H9 (cell line): ENCODE measurements at regions not wholly inside any gene's neighbourhood (a gene's known extent, or its start where the extent isn't known, plus 50 kb on each side); places are given as distances from the start of the nearest gene placed in this dataset.

ENCODE experiments used
- DNase-seq: peaks from one replicate; pipeline ENCODE4 v3.0.0-alpha.2; 2017
- H2AFZ ChIP-seq: one replicate; pipeline ENCODE4 v1.6.1; 2013; ENCODE audit warnings: mild to moderate bottlenecking, low read length, control low read depth, moderate library complexity
- H2AK5ac ChIP-seq: 2 replicates; pipeline ENCODE4 v1.6.1; 2013; ENCODE audit warnings: low read length, control low read depth, mixed read lengths; ENCODE audit not compliant: insufficient read length
- H2BK120ac ChIP-seq: one replicate; pipeline ENCODE4 v1.6.1; 2013; ENCODE audit warnings: low read depth, mild to moderate bottlenecking, low read length, control low read depth, inconsistent platforms; ENCODE audit not compliant: poor library complexity, severe bottlenecking
- H2BK12ac ChIP-seq: 2 replicates; pipeline ENCODE4 v1.6.1; 2013; ENCODE audit warnings: low read length, control low read depth, mixed read lengths, low read depth; ENCODE audit not compliant: insufficient read length
- H2BK15ac ChIP-seq: 2 replicates; pipeline ENCODE4 v1.6.1; 2013; ENCODE audit warnings: low read depth, low read length, control low read depth
- H2BK20ac ChIP-seq: one replicate; pipeline ENCODE4 v1.6.1; 2013; ENCODE audit warnings: low read depth, mild to moderate bottlenecking, low read length, control low read depth, inconsistent platforms; ENCODE audit not compliant: poor library complexity, severe bottlenecking
- H2BK5ac ChIP-seq: 2 replicates; pipeline ENCODE4 v1.6.1; 2013; ENCODE audit warnings: low read length, control low read depth, mixed read lengths; ENCODE audit not compliant: insufficient read length
- H3K14ac ChIP-seq: 2 replicates; pipeline ENCODE4 v1.6.1; 2013; ENCODE audit warnings: low read length, control low read depth; ENCODE audit not compliant: insufficient read depth
- H3K18ac ChIP-seq: 2 replicates; pipeline ENCODE4 v1.6.1; 2013; ENCODE audit warnings: low read depth, mild to moderate bottlenecking, mixed read lengths, low read length, control low read depth; ENCODE audit not compliant: insufficient read length
- H3K23ac ChIP-seq: 2 replicates; pipeline ENCODE4 v1.6.1; 2013; ENCODE audit warnings: low read length, control low read depth, mixed read lengths, low read depth; ENCODE audit not compliant: insufficient read length
- H3K23me2 ChIP-seq: 2 replicates; pipeline ENCODE4 v1.6.1; 2013; ENCODE audit warnings: low read depth, mild to moderate bottlenecking, mixed read lengths, low read length, control low read depth; ENCODE audit not compliant: insufficient read length, poor library complexity, severe bottlenecking
- H3K27ac ChIP-seq: 2 replicates; pipeline ENCODE4 v1.5.1; 2013; ENCODE audit warnings: low read length, control low read depth, mixed read lengths, low read depth; ENCODE audit not compliant: insufficient read length
- H3K27me3 ChIP-seq: 2 replicates; pipeline ENCODE4 v1.6.1; 2013; ENCODE audit warnings: low read length, control low read depth, inconsistent platforms; ENCODE audit not compliant: insufficient read depth
- H3K4ac ChIP-seq: 2 replicates; pipeline ENCODE4 v1.6.1; 2013; ENCODE audit warnings: low read depth, mild to moderate bottlenecking, control low read depth, inconsistent platforms, low read length, moderate library complexity
- H3K4me1 ChIP-seq: 2 replicates; pipeline ENCODE4 v1.6.1; 2013; ENCODE audit warnings: low read length, control low read depth, inconsistent platforms; ENCODE audit not compliant: insufficient read depth
- H3K4me2 ChIP-seq: 2 replicates; pipeline ENCODE4 v1.6.1; 2013; ENCODE audit warnings: low read length, control low read depth, mixed read lengths; ENCODE audit not compliant: insufficient read length, insufficient read depth
- H3K56ac ChIP-seq: 2 replicates; pipeline ENCODE4 v1.6.1; 2013; ENCODE audit warnings: low read depth, mild to moderate bottlenecking, mixed read lengths, low read length, control low read depth; ENCODE audit not compliant: insufficient read length
- H3K79me1 ChIP-seq: 2 replicates; pipeline ENCODE4 v1.6.1; 2013; ENCODE audit warnings: low read depth, mild to moderate bottlenecking, moderate library complexity, low read length, control low read depth, inconsistent platforms; ENCODE audit not compliant: insufficient read depth, poor library complexity, severe bottlenecking
- H3K79me2 ChIP-seq: 2 replicates; pipeline ENCODE4 v1.6.1; 2013; ENCODE audit warnings: low read length, control low read depth, inconsistent platforms; ENCODE audit not compliant: insufficient read depth
- H3K9ac ChIP-seq: 2 replicates; pipeline ENCODE4 v1.6.1; 2013; ENCODE audit warnings: low read length, control low read depth, mixed read lengths; ENCODE audit not compliant: insufficient read length; ENCODE audit errors: extremely low read depth
- H3K9me3 ChIP-seq: one replicate; pipeline ENCODE4 v1.6.1; 2013; ENCODE audit warnings: low read depth, low read length, inconsistent platforms; ENCODE audit not compliant: control insufficient read depth
- H3T11ph ChIP-seq: one replicate; pipeline ENCODE4 v1.6.1; 2013; ENCODE audit warnings: mild to moderate bottlenecking, low read length, control low read depth, inconsistent platforms
- H4K20me1 ChIP-seq: one replicate; pipeline ENCODE4 v1.6.1; 2013; ENCODE audit not compliant: control insufficient read depth, insufficient read length, insufficient read depth
- H4K5ac ChIP-seq: 2 replicates; pipeline ENCODE4 v1.6.1; 2013; ENCODE audit warnings: low read depth, mild to moderate bottlenecking, mixed read lengths, low read length, control low read depth; ENCODE audit not compliant: insufficient read length
- H4K8ac ChIP-seq: replicated peaks from 2 replicates; pipeline ENCODE4 v1.6.1; 2013; ENCODE audit warnings: low read length, control low read depth, mixed read lengths, low read depth; ENCODE audit not compliant: insufficient read length
- H4K91ac ChIP-seq: 2 replicates; pipeline ENCODE4 v1.6.1; 2013; ENCODE audit warnings: low read depth, mild to moderate bottlenecking, moderate library complexity, mixed read lengths, low read length, control low read depth; ENCODE audit not compliant: insufficient read length
- H3K27ac Mint-ChIP-seq, 3 experiments: 2 replicates in 2 of 3; 3 replicates in 1 of 3; pipeline ENCODE4 v1.8.0; 2020 to 2021; ENCODE audit warnings: mixed read lengths in 3 of 3, mild to moderate bottlenecking in 1 of 3, moderate library complexity in 1 of 3
- H3K27me3 Mint-ChIP-seq: 2 replicates; pipeline ENCODE4 v1.8.0; 2021; ENCODE audit warnings: low read depth, mild to moderate bottlenecking, moderate library complexity, mixed read lengths
- H3K36me3 Mint-ChIP-seq, 3 experiments: 2 replicates in 2 of 3; 3 replicates in 1 of 3; pipeline ENCODE4 v1.8.0; 2020 to 2021; ENCODE audit warnings: low read depth in 3 of 3, mixed read lengths in 3 of 3; ENCODE audit not compliant: insufficient read depth in 1 of 3
- H3K4me1 Mint-ChIP-seq, 2 experiments: 2 replicates each; pipeline ENCODE4 v1.8.0; 2020; ENCODE audit warnings: mixed read lengths in 2 of 2
- H3K4me3 Mint-ChIP-seq, 2 experiments: 2 replicates in 1 of 2; 3 replicates in 1 of 2; pipeline ENCODE4 v1.8.0; 2020 to 2021; ENCODE audit warnings: mild to moderate bottlenecking in 2 of 2, mixed read lengths in 2 of 2, moderate library complexity in 1 of 2
- H3K9me3 Mint-ChIP-seq, 2 experiments: 2 replicates in 1 of 2; 3 replicates in 1 of 2; pipeline ENCODE4 v1.8.0; 2020; ENCODE audit warnings: mild to moderate bottlenecking in 2 of 2, mixed read lengths in 2 of 2, moderate library complexity in 1 of 2
- WGBS: extraction: QIAGEN DNeasy Blood & Tissue Kit; methylation state at CpG from one replicate; pipeline ENCODE4 v1.1.7; 2013; ENCODE audit warnings: missing lambda C conversion rate, low lambda C conversion rate, mixed read lengths; ENCODE audit not compliant: insufficient read length; ENCODE audit errors: extremely low coverage; 5-methylcytosine and 5-hydroxymethylcytosine counted together
- TF ChIP-seq, protein P1 (sequence below): fragments of 200-600 bp; sonication (generic); conservative IDR thresholded peaks from 3 replicates; pipeline ENCODE4 v1.8.0; 2021; ENCODE audit warnings: antibody characterized with exemption, mild to moderate bottlenecking

DNA sequence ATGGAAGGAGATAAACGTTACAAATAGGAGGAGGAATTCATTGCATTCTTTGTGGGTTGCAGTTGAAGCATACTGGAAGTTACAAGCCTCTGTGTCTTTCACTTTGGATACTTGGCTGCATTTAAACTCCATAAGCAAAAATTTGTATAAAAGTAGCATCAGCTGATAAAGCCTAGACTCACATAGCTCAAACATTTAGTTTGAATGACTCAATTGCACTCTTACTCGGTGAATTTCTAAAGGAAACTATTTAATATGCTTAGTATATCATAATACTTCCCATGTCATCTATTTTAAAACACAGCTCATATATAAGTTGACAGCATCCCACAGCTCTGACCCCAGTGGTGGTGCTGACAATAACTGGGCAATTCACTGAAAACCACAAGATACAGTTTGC, 596.6 kb upstream of the ZNF608 start:
- no peak overlapping the region for H3K23ac ChIP-seq
- no CpG with 5 or more reads among the region's 2 CpGs for WGBS
- H3K27ac ChIP-seq: no peak overlapping the region
- H2BK12ac ChIP-seq: no peak overlapping the region
- no peak overlapping the region for H3K4me2 ChIP-seq
- no peaks in the 10 kb centered on the region for H4K20me1 ChIP-seq
- H2BK20ac ChIP-seq: no peak overlapping the region
- no peaks in the 10 kb centered on the region for H3K9me3 ChIP-seq
- no peak overlapping the region for H3K9ac ChIP-seq
- H3K18ac ChIP-seq: no peak overlapping the region
- Mint-ChIP-seq H3K36me3 (peaks cover 0 to 18% (median 0%) of the 10 kb centered on the region in 3 experiments; a peak in 2 of 7 replicates), H3K27me3 (no peaks in the 10 kb centered on the region; the same call in 1 of the 2 replicates), H3K4me3 (no peak overlapping the region), H3K9me3 (peaks cover 0 to 3% of the 10 kb centered on the region in 2 experiments; a peak in 1 of 5 replicates), H3K4me1 (peaks cover 16 to 24% of the 10 kb centered on the region in 2 experiments), H3K27ac (no peak overlapping the region)
- no peak for DNase-seq
- no peaks in the 10 kb centered on the region for H3K79me1 ChIP-seq
- no peak overlapping the region for H2AK5ac ChIP-seq
- H2BK120ac ChIP-seq: no peak overlapping the region
- H3K14ac ChIP-seq: no peak overlapping the region
- H3K4ac ChIP-seq: no peak overlapping the region
- no peak overlapping the region for H2AFZ ChIP-seq
- no peak overlapping the region for H4K8ac ChIP-seq
- H2BK15ac ChIP-seq: no peak overlapping the region
- TF ChIP-seq, protein P1, sequence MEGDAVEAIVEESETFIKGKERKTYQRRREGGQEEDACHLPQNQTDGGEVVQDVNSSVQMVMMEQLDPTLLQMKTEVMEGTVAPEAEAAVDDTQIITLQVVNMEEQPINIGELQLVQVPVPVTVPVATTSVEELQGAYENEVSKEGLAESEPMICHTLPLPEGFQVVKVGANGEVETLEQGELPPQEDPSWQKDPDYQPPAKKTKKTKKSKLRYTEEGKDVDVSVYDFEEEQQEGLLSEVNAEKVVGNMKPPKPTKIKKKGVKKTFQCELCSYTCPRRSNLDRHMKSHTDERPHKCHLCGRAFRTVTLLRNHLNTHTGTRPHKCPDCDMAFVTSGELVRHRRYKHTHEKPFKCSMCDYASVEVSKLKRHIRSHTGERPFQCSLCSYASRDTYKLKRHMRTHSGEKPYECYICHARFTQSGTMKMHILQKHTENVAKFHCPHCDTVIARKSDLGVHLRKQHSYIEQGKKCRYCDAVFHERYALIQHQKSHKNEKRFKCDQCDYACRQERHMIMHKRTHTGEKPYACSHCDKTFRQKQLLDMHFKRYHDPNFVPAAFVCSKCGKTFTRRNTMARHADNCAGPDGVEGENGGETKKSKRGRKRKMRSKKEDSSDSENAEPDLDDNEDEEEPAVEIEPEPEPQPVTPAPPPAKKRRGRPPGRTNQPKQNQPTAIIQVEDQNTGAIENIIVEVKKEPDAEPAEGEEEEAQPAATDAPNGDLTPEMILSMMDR: no peak
- H3K27me3 ChIP-seq: no peaks in the 10 kb centered on the region
- H3T11ph ChIP-seq: no peak overlapping the region
- H3K23me2 ChIP-seq: no peaks in the 10 kb centered on the region
- no peaks in the 10 kb centered on the region for H3K4me1 ChIP-seq
- H4K5ac ChIP-seq: no peak overlapping the region
- no peaks in the 10 kb centered on the region for H3K79me2 ChIP-seq
- H2BK5ac ChIP-seq: no peak overlapping the region
- no peak overlapping the region for H3K56ac ChIP-seq
- H4K91ac ChIP-seq: no peak overlapping the region
